NCI-H2196 treated with DMSO at 0.1 percent for 48 hours (cell line): ENCODE measurements at regions not wholly inside any gene's neighbourhood (a gene's known extent, or its start where the extent isn't known, plus 50 kb on each side); places are given as distances from the start of the nearest gene placed in this dataset.
"Not testable (repeated sequence)": the region's sequence is repeated elsewhere in the genome, so short reads cannot be mapped to it uniquely, and the experiment has no call there.

ENCODE experiments used
- DNase-seq: peaks from one replicate; lab custom pipeline; 2025; ENCODE audit not compliant: unreplicated experiment; lab: John Stamatoyannopoulos, UW

DNA sequence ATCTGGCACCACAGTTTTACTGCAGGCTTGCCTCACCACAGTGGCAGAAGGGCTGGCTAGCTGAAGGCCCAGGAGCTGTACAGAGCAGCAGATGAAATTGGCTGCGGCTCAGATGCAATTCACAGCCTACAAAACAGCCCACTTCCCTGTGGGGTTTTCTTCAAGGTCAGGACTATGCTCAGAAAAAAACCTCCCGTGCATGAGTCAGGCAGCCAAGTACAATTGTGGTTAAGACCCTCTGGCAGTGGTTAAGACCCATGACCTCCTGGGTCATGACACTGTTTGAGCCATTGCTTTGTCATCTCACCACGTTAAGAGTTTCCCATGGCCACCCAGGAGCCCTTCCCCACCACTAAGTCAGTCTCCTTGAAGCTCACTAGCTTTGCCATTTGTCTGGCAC is 276.3 kb downstream of the HNRNPD start:
- DNase-seq = no peak

DNA sequence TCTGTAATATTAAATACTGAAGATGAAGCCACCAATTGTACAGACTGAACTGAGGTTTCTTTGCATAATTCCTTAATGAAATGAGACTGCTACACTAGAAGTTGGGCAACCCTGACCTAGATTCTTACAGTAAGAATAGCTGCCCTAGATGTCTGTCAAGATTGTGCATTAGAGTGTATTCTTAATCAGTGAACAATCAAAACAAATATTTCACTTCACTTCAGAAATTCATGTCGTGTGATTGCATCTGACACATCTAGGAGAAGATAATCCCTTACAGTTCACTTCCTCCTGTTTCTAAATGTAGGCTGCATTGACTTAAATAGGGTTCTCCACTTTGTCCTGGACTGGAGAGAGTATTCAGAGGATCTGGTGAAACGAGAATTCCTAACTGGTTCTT is 283.1 kb downstream of the HNRNPD start:
- no peak for DNase-seq

GRCh38 chr4:82084747-82085146 is 289.0 kb downstream of the HNRNPD start:
- no peak for DNase-seq

DNA sequence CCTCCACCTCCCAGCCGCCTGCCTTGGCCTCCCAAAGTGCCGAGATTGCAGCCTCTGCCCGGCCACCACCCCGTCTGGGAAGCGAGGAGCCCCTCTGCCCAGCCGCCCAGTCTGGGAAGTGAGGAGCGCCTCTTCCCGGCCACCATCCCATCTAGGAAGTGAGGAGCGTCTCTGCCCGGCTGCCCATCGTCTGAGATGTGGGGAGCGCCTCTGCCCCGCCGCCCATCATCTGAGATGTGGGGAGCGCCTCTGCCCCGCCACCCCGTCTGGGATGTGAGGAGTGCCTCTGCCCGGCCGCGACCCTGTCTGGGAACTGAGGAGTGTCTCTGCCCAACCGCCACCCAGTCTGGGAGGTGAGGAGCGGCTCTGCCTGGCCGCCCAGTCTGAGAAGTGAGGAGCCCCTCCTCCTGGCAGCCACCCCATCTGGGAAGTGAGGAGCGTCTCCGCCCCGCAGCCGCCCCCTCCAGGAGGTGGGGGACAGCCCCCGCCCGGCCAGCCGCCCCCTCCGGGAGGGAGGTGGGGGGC is 296.3 kb downstream of the HNRNPD start:
- DNase-seq = not testable (repeated sequence)

- DNase-seq = no peak
These were observed 297.0 kb downstream of the HNRNPD start for GRCh38 chr4:82076809-82077208.

DNA sequence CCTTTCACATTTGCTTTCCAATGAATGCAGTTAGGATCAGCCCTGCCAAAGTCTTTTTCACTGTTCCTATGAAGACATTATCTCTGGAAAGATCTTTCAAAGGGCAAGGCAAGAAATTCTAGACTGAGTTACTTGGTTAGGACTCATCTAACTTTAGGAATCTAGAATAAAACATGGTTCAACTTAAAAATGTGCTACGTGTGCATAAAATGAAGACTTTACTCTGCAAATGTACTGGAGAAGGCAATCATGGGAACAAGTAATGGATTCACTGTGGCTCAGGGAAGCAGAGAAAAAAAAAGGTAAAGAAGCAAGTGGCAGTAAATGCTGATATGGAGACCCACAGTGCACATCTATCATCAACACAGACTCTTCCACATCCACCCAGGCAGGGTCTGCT is 297.4 kb downstream of the HNRNPD start:
- no peak for DNase-seq

DNA sequence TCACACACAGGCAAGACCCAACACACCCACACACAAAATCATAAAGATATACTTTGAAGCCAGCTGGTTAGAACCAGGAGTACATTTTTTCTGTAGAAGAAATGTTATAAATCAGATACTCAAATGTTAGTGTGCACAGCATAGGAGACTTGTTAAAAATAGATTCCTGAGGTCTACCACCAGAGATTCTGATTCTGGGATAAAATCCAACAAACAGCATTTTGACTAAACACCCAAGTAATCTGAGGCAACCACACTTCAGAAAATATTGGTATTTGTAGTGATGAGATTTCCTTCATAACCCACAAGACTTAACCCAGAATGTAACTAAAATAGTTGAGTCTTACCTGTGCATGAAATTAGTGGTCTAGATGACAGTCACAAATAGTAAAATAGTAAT is 301.8 kb downstream of the HNRNPD start:
- no peak for DNase-seq

GRCh38 chr4:82069883-82070638 is 303.7 kb downstream of the HNRNPD start:
- no peak for DNase-seq

DNA sequence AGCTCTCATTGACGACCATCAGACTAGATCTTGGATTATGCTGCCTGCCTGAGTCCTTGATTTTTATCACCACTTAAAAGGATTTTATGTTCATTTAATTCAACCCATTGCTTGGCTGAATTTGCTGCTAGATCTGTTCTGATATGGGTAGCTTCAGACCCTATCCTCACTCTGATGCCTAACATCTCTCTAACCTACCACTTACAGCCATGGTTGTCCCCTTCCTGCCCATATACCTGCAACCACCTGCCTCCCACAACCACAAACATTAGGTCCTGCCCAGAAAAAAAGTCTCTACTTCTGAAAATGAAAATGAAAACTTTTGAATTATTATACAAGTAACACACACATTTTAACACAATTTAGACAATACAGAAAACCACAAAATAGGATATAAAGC is 310.8 kb downstream of the HNRNPD start:
- DNase-seq = no peak

DNA sequence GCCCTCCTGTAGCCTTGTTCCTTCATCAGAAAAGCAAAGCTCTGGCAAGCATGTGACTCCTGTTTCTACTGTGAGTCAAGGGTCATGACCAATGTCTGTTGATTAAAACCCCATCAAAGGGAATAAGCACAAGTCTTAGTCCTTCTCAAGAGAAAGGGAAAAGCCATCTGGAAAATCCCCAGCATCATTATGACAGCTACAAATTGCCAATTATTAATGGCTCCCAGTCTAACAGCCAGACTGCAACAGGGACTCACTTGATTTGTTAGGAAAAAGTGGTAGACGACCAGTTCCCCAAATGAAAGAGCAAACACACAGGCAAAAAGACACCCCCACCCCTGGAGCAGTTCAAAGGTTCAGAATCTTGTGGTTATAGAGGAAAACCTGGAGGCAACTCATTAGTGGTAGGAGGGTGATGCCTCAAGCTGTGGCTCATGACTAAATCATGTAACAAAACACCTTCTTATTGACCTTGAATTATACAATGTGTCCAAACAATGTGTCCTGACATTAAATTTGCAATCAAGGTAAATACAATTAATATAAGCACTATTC is 315.7 kb downstream of the HNRNPD start:
- DNase-seq = no peak

DNA sequence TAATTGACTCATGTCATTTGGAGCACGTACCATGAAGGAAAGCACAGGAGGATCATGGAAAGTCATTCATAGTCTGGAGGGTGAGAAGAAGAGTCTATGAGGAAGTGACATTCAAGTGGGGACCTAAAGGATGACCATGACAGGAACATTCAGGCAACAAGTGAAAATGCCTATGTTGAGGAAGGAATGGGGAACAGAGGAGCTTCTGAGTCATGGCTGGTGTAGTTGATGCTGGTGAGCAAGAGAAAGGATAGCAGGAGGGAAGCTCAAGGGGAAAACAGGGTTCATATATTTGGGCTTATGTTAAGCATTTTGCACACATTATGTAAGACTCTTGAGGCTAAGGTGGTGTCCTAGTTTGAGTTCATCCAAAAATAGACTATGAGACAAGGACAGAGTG is 318.6 kb downstream of the HNRNPD start:
- no peak for DNase-seq

- DNase-seq = no peak
These were observed 320.4 kb downstream of the HNRNPD start for GRCh38 chr4:82053396-82053795.

- no peak for DNase-seq
These were observed 323.0 kb downstream of the HNRNPD start for GRCh38 chr4:82050796-82051195.

- no peak for DNase-seq
These were observed 324.5 kb downstream of the HNRNPD start for GRCh38 chr4:82049294-82049693.

DNA sequence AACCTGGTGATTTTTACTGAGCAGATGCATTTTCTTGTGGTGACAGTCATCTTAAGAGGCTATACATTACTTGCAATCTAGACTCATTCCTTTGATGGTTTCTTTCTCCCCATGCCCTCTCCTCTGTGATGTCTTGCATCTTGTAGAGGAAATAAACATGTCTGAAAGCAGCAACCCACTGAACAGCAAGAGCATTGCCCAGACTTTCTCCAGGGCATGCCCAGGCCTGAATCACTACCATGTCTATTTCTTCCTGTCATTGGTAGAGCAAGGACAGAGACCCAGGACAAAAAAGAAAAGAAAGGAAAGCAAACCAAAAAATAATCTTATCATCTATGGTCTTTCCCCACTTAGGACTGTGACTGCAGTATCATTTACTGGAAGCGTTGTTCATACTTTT is 326.1 kb downstream of the HNRNPD start:
- no peak for DNase-seq

GRCh38 chr4:82046796-82047195 is 327.0 kb downstream of the HNRNPD start:
- DNase-seq = no peak

DNA sequence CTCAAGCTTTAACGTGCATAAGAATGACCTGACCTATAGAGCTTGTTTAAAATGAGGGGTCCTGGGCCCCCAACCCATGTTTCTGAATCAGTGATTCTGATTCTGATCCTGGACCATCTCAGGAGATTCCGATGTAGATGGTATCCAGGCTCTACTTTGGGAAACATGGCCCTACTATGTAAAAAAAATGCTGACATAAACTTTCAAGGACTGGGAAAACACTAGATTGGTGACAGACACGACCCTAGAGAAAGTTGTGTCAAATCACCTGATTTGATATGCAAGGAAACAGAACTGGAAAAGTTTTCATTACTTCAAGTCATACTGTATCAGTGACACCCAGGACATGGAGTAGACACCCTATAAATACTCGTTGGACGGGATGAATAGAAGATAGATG is 328.5 kb downstream of the HNRNPD start:
- no peak for DNase-seq

- DNase-seq = no peak
These were observed 329.4 kb downstream of the HNRNPD start for GRCh38 chr4:82044141-82044993.

- DNase-seq = no peak
These were observed 330.0 kb downstream of the HNRNPD start for GRCh38 chr4:82043809-82044137.

DNA sequence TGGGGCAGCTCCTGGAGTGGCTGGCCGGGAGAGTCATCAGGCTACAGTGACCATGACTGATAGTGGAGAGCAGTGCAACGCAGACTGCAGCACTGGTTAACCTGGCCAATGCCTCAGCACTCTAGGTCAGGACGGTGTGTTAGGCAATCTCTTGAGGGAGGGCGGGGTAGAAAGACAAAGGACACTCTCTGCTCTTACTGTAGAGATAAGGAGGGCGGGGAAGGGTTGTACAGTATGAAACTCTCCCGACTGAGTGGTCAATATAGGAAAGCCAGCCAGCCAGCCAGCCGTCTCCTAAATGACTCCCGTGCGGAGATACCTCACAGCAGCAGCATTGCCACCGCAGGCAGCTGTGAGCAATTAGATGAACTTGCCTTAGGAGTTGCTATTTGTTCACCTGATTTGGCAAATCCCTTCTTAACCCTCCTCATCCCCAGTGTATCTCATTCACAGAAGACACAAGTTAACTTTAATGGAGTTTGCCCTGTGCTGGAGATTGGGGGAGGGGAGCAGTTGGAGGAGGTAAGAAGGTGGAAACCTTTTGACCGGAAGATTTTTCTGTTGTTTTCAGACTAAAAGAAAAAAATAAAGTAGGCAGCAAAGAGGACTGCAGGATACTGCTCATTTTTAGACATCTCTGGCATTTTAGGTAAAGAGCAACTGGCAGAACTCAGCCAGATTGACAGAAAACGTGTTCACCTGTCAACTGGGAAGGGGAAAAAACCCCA is 330.5 kb downstream of the HNRNPD start:
- no peak for DNase-seq

- DNase-seq = no peak
These were observed 331.7 kb downstream of the HNRNPD start for GRCh38 chr4:82042042-82042441.
